Bronchial epithelial cell (primary cell): ENCODE measurements at regions not wholly inside any gene's neighbourhood (a gene's known extent, or its start where the extent isn't known, plus 50 kb on each side); places are given as distances from the start of the nearest gene placed in this dataset.
"Not testable (repeated sequence)": the region's sequence is repeated elsewhere in the genome, so short reads cannot be mapped to it uniquely, and the experiment has no call there.

ENCODE experiments used
- DNase-seq: peaks from one replicate; pipeline ENCODE4 v3.0.0-alpha.2; 2010; ENCODE audit warnings: low read depth
- FAIRE-seq: peaks from 2 replicates; lab custom pipeline; 2011; peaks lifted over from hg19 to GRCh38; lab: Jason Lieb, UNC
- H3K27me3 ChIP-seq: 2 replicates; pipeline ENCODE4 v1.5.1; 2011; ENCODE audit warnings: low read length; ENCODE audit not compliant: control insufficient read depth, insufficient read depth
- H3K36me3 ChIP-seq: 2 replicates; pipeline ENCODE4 v1.5.1; 2011; ENCODE audit warnings: low read length; ENCODE audit not compliant: control insufficient read depth, insufficient read depth
- H3K4me3 ChIP-seq: 2 replicates; pipeline ENCODE4 v1.5.1; 2011; ENCODE audit warnings: mild to moderate bottlenecking, low read depth, low read length, control low read depth
- TF ChIP-seq, protein P1 (sequence below): IDR thresholded peaks from 2 replicates; pipeline ENCODE4 v1.5.1; 2011; ENCODE audit warnings: mild to moderate bottlenecking, moderate library complexity, low read length, control low read depth, inconsistent platforms; ENCODE audit not compliant: insufficient read depth, severe bottlenecking

GRCh38 chr7:83849131-83849530 lies 200.2 kb upstream of the SEMA3E start:
- Histone ChIP-seq H3K36me3 (no peaks in the 10 kb centered on the region), H3K27me3 (no peaks in the 10 kb centered on the region), H3K4me3 (no peak overlapping the region)
- TF ChIP-seq, protein P1, sequence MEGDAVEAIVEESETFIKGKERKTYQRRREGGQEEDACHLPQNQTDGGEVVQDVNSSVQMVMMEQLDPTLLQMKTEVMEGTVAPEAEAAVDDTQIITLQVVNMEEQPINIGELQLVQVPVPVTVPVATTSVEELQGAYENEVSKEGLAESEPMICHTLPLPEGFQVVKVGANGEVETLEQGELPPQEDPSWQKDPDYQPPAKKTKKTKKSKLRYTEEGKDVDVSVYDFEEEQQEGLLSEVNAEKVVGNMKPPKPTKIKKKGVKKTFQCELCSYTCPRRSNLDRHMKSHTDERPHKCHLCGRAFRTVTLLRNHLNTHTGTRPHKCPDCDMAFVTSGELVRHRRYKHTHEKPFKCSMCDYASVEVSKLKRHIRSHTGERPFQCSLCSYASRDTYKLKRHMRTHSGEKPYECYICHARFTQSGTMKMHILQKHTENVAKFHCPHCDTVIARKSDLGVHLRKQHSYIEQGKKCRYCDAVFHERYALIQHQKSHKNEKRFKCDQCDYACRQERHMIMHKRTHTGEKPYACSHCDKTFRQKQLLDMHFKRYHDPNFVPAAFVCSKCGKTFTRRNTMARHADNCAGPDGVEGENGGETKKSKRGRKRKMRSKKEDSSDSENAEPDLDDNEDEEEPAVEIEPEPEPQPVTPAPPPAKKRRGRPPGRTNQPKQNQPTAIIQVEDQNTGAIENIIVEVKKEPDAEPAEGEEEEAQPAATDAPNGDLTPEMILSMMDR, result no peak
- FAIRE-seq (no peak), DNase-seq (no peak)

DNA sequence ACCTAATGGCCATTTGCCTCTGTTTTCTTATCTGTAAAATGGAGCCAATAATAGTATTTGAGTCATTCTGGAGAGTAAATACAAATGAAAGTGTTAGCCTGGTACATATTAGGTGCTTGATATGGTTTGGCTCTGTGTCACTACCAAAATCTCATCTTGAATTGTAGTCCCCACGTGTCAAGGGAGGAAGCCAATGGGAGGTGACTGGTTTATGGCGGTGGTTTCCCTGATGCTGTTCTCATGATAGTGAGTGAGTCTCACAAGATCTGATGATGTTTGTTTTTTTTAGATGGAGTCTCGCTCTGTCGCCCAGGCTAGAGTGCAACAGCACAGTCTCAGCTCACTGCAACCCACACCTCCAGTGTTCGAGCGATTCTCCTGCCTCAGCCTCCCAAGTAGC lies 194.0 kb upstream of the SEMA3E start:
- Histone ChIP-seq H3K4me3 (no peak overlapping the region), H3K36me3 (no peaks in the 10 kb centered on the region), H3K27me3 (no peaks in the 10 kb centered on the region)
- no peak for DNase-seq
- TF ChIP-seq, protein P1, result no peak
- FAIRE-seq, result no peak

DNA sequence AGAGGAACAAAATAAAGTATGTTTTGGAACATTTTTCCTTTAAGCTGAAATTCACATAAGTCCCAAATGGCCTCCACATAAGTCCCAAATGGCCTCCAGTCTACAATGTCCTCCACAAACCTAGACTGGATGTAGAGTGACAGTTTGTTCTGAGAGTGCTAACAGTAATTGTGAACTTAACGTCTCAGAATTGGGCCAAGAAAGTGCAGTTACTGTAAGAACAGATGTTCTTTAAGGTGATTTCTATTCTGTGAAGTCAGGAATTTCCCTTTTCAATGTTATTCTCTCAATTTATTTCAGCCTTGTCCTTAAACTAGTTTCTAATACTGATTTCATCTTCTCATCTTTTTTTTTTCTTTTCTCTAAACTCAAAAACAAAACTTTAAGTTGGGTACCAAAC lies 188.7 kb upstream of the SEMA3E start:
- FAIRE-seq, result no peak
- H3K4me3 ChIP-seq, result no peak overlapping the region
- H3K36me3 ChIP-seq, result no peaks in the 10 kb centered on the region
- TF ChIP-seq, protein P1, result no peak
- no peak for DNase-seq
- no peaks in the 10 kb centered on the region for H3K27me3 ChIP-seq

DNA sequence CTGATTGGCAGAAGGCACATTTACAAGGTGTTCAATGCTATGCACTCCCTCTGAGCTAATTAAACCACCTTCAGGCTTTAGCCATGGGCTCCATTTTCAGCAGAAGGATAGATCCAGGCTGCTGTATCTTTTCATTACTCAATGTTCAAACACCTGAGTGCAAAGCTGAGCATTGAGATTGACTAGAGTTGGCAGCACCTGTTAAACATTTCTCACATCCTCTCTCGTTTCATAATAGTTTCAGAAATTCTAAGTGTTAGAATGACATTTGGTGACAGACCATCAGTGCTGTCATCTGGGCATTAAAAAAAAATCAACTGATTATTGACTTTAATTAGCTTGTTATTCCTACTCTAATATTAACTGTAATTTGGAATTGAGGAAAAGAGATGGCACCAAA lies 187.1 kb upstream of the SEMA3E start:
- H3K4me3 ChIP-seq, result no peak overlapping the region
- TF ChIP-seq, protein P1, result no peak
- DNase-seq (no peak), FAIRE-seq (no peak)
- no peaks in the 10 kb centered on the region for H3K36me3 ChIP-seq
- H3K27me3 ChIP-seq, result no peaks in the 10 kb centered on the region

DNA sequence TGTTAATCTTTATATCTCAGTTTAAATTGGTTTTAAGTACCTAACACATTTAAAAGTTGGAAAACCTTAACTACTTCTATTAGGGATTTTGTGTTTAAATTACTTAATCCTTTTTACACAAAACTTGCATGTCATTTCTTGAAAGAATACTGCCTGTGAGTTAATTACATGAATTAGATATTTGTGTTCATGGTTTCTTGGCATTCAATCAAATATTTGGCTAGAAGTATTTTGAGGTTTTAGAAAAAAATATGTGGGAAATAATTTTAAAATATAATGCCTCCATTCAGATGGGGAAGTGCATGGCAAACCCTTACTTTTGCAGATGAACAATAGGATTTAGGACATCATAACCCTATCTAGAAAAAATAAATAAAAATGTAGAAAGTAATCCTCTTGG lies 186.5 kb upstream of the SEMA3E start:
- no peak for DNase-seq
- TF ChIP-seq, protein P1, result no peak
- no peak for FAIRE-seq

GRCh38 chr7:83833721-83834120 lies 184.8 kb upstream of the SEMA3E start:
- not testable (repeated sequence) for H3K27me3 ChIP-seq, H3K4me3 ChIP-seq, H3K36me3 ChIP-seq, DNase-seq, FAIRE-seq

More for the DNA sequence above, 186.5 kb upstream of the SEMA3E start:
- H3K4me3 ChIP-seq, result no peak overlapping the region
- no peaks in the 10 kb centered on the region for H3K36me3 ChIP-seq
- no peaks in the 10 kb centered on the region for H3K27me3 ChIP-seq
